ENCODE measurements at regions not wholly inside any gene's neighbourhood (a gene's known extent, or its start where the extent isn't known, plus 50 kb on each side); places are given as distances from the start of the nearest gene placed in this dataset.

DNA sequence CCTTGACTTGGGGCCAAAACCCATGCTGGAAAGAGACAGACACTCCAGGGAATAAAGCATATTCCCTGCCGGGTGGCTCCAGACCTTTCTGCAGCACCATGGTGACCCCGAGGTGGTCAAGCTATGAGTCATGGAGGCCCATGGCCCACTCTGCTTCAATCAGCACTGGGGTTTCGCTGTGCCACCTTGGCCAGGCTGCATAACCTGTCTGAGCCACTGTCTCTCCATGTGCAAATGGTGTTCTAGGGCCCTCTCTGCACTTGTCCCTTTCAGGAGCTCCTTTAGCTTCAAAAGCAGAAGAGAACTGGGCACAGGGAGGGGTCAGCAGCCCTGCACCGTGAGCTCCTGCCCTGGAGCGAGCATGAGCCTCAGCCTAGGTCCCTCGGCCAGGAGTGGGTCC lies 410.1 kb downstream of the SHANK2 start:
- no peak overlapping the region for H3K4me3 ChIP-seq (ENCODE audit: low read depth, low read length)
- no peak for DNase-seq (ENCODE audit: low read depth)
- TF ChIP-seq, protein P1, sequence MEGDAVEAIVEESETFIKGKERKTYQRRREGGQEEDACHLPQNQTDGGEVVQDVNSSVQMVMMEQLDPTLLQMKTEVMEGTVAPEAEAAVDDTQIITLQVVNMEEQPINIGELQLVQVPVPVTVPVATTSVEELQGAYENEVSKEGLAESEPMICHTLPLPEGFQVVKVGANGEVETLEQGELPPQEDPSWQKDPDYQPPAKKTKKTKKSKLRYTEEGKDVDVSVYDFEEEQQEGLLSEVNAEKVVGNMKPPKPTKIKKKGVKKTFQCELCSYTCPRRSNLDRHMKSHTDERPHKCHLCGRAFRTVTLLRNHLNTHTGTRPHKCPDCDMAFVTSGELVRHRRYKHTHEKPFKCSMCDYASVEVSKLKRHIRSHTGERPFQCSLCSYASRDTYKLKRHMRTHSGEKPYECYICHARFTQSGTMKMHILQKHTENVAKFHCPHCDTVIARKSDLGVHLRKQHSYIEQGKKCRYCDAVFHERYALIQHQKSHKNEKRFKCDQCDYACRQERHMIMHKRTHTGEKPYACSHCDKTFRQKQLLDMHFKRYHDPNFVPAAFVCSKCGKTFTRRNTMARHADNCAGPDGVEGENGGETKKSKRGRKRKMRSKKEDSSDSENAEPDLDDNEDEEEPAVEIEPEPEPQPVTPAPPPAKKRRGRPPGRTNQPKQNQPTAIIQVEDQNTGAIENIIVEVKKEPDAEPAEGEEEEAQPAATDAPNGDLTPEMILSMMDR (IDR thresholded peaks at IDR 0.05; ENCODE audit: insufficient read depth, low read depth, low read length, missing control alignments) = no peak

DNA sequence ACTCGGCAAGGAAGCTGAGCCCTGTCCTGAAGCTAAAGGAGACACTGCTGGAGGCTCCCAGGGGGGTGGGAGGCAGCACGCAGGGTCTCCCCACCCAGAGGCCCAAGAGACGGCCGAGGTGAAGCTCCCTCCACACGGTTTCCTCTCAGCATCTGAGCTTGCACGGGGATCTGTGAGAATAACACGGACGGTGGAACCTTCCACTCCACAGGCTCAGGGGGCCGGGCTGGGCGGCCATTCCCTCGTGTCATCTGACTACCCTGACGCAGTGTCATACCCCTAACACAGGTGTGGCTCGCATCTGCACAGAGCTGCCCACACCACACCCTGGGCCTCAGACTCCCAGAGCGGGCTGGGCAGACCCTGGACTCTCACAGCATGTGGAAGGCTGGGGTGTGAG lies 409.7 kb downstream of the SHANK2 start:
- DNase-seq (ENCODE audit: low read depth) = no peak
- H3K4me3 ChIP-seq (ENCODE audit: low read depth, low read length) = no peak overlapping the region
- TF ChIP-seq, protein P1 (IDR thresholded peaks at IDR 0.05; ENCODE audit: insufficient read depth, low read depth, low read length, missing control alignments) = no peak

DNA sequence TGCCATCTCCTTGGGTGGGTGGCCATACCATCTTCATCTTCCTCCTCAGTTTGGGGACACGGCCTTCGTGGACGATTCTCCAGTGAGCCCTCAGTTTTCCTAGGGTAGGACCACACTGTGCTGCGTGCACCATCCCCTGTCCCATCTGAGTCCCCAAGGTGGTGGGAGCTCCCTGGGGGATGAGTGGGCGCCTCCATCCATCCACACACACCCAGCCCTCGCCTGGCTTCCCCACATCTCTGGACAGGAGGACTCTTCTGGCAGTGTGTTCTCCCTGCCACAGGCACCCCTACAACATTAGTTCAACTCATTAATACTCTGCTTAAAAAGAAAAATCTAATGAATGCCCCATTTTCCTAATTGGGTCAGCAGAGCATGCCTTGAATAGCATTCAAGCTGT lies 408.5 kb downstream of the SHANK2 start:
- no peak for DNase-seq (ENCODE audit: low read depth)
- H3K4me3 ChIP-seq (ENCODE audit: low read depth, low read length) = no peak overlapping the region
- TF ChIP-seq, protein P1 (IDR thresholded peaks at IDR 0.05; ENCODE audit: insufficient read depth, low read depth, low read length, missing control alignments) = no peak

DNA sequence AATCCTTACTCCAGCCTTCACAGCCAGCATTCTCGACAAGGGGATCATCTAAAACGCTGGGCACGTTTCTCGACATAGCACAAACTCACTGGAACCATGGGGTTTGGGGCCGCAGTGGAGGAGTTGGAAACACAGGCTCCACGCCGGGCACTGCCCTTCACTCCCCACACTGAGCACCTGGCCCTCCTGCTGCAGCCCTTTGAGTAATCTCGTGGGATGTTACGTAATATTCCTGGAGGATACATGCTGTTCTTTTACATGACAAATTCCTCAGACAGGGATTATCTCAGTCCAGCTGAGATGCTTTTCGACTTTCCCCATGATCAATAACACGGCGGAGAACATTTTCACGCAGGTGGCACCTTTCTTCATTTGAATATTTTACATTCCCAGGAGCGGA lies 408.0 kb downstream of the SHANK2 start:
- DNase-seq (ENCODE audit: low read depth) = no peak
- TF ChIP-seq, protein P1 (IDR thresholded peaks at IDR 0.05; ENCODE audit: insufficient read depth, low read depth, low read length, missing control alignments) = no peak
- no peak overlapping the region for H3K4me3 ChIP-seq (ENCODE audit: low read depth, low read length)

DNA sequence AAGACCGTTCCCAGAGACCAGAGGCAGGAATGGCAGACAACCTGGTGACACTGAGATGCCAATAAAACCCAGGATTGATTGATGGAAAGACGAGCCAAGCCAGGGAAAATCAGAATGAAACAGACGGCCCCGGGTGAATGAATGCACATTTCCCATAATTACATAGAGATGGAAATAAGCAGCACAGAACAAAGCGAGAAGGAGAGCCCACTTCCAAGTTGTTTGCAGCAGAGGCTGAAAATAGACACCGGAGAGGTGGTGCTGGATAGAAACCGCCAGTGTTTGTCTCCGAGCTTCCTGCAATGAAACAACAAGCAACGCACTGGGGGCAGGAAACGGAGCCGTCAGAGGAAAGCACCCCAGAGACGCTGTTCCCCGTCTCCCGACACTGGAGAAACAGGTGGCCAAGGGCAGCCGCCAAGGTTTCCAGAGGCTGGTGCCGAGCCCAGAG lies 406.8 kb downstream of the SHANK2 start:
- H3K4me3 ChIP-seq (ENCODE audit: low read depth, low read length) = no peak overlapping the region
- TF ChIP-seq, protein P1 (IDR thresholded peaks at IDR 0.05; ENCODE audit: insufficient read depth, low read depth, low read length, missing control alignments) = no peak
- no peak for DNase-seq (ENCODE audit: low read depth)

DNA sequence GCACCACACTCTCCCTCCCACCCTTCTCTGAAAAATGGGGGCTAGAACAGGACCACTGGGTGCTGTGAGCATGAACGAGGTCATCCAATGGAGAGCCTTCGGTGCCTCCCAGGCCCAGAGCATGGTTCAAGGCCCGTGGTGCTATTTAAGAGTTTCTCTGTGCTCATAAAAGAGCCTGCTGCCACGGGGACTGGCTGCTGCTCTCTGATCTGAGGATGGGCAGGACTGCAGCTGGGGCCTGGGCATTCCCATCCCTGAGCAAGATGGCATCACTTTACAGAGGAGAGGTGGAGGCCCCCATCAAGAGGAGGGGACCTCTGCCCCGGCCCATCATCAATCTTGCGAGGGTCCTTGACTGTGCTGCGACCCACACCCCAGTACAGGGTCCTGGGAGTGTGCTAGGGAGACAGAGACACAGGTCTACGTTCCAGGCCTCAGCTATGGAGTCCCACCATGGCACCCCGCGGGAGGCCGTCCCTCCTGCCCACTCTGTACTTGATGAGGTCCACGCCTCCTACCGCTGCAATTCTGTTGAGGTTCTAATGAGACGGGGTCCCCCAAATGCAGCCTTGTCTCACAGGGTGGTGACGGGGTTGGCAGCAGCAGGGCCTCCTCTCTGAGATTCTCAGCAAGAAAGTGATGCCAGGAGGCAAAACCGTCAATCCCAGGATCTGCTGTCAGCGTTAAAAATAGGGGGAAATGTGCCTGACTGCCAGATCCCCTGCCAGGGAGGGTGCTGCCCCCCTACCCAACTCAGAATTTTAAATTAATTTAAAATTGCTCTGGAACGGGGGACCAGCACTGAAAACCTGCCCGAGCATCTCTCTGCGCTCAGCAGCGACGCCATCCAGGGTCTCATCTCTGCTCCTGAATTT lies 405.4 kb downstream of the SHANK2 start:
- TF ChIP-seq, protein P1 (IDR thresholded peaks at IDR 0.05; ENCODE audit: insufficient read depth, low read depth, low read length, missing control alignments) = no peak
- H3K4me3 ChIP-seq (ENCODE audit: low read depth, low read length) = no peak overlapping the region
- no peak for DNase-seq (ENCODE audit: low read depth)

Data from GM12865 (cell line).